HG03439 (cell line): ENCODE measurements at regions not wholly inside any gene's neighbourhood (a gene's known extent, or its start where the extent isn't known, plus 50 kb on each side); places are given as distances from the start of the nearest gene placed in this dataset.
"Not testable (repeated sequence)": the region's sequence is repeated elsewhere in the genome, so short reads cannot be mapped to it uniquely, and the experiment has no call there.

Experiments
- ATAC-seq: cut with Tn5 transposase; IDR thresholded peaks from one replicate; pipeline ENCODE4 v1.9.1; 2021; ENCODE audit warnings: mild to moderate bottlenecking, moderate library complexity; ENCODE audit not compliant: unreplicated experiment

GRCh38 chr7:33776788-33777187, 128.6 kb upstream of the BMPER start:
- ATAC-seq: no peak

- no peak for ATAC-seq
Measured at GRCh38 chr7:33778195-33778594, 127.1 kb upstream of the BMPER start.

GRCh38 chr7:33779216-33779615, 126.1 kb upstream of the BMPER start:
- ATAC-seq: no peak

- ATAC-seq: no peak
Measured at GRCh38 chr7:33781167-33781566, 124.2 kb upstream of the BMPER start.

GRCh38 chr7:33781796-33782195, 123.5 kb upstream of the BMPER start:
- ATAC-seq: no peak

GRCh38 chr7:33784000-33784399, 121.3 kb upstream of the BMPER start:
- ATAC-seq: no peak

GRCh38 chr7:33788531-33788930, 116.8 kb upstream of the BMPER start:
- no peak for ATAC-seq

GRCh38 chr7:33789871-33790630, 115.3 kb upstream of the BMPER start:
- no peak for ATAC-seq

- no peak for ATAC-seq
Measured at GRCh38 chr7:33790746-33791145, 114.6 kb upstream of the BMPER start.

GRCh38 chr7:33792041-33792440, 113.3 kb upstream of the BMPER start:
- ATAC-seq: no peak

GRCh38 chr7:33792547-33793105, 112.7 kb upstream of the BMPER start:
- ATAC-seq: no peak

- no peak for ATAC-seq
Measured at GRCh38 chr7:33793616-33794015, 111.7 kb upstream of the BMPER start.

- ATAC-seq: no peak
Measured at GRCh38 chr7:33794419-33794818, 110.9 kb upstream of the BMPER start.

- no peak for ATAC-seq
Measured at GRCh38 chr7:33794959-33795358, 110.4 kb upstream of the BMPER start.

GRCh38 chr7:33796538-33796937, 108.8 kb upstream of the BMPER start:
- ATAC-seq: no peak

GRCh38 chr7:33797512-33797911, 107.8 kb upstream of the BMPER start:
- not testable (repeated sequence) for ATAC-seq

GRCh38 chr7:33798686-33799325, 106.5 kb upstream of the BMPER start:
- ATAC-seq: no peak

- ATAC-seq: no peak
Measured at GRCh38 chr7:33799766-33800165, 105.6 kb upstream of the BMPER start.

- no peak for ATAC-seq
Measured at GRCh38 chr7:33802600-33802999, 102.7 kb upstream of the BMPER start.

GRCh38 chr7:33804140-33804660, 101.1 kb upstream of the BMPER start:
- ATAC-seq: no peak

GRCh38 chr7:33805630-33806233, 99.6 kb upstream of the BMPER start:
- no peak for ATAC-seq
